ENCODE measurements at regions not wholly inside any gene's neighbourhood (a gene's known extent, or its start where the extent isn't known, plus 50 kb on each side); places are given as distances from the start of the nearest gene placed in this dataset.

DNA sequence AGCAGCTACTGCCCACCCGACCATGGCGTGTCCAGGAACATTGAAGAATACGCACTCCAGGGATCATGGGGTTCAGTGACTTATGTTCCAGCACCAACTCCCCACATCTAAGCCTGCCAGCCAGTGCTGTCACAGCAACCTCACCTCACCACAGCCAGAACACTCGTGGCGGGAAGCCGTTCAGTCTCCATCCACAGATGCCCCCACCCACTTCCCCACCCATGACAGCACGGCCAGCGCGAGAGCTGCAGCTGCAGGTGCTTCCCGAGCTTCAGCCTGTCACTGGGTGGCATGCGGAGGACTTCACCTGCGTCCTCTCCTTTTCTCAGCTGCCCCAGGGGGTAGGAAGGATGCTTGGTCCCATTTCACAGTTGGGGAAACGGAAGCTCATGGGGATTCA is 50.3 kb downstream of the RBFOX3 start:
- Histone ChIP-seq H3K36me3 (ENCODE audit: insufficient read depth, low read length) (no peaks in the 10 kb centered on the region), H3K4me3 (ENCODE audit: low read length) (no peak overlapping the region), H3K9me3 (ENCODE audit: low read length) (peaks cover 2% of the 10 kb centered on the region), H3K79me2 (replicated peaks; ENCODE audit: insufficient read depth, low read length) (no peaks in the 10 kb centered on the region), H3F3A (ENCODE audit: insufficient read depth, low read length, poor library complexity, severe bottlenecking) (no peaks in the 10 kb centered on the region), H3K27ac (ENCODE audit: low read length) (no peak overlapping the region), H3K9me2 (ENCODE audit: insufficient read depth, low read length) (no peaks in the 10 kb centered on the region), H2AFZ (ENCODE audit: low read depth, low read length) (no peak overlapping the region), H3K27me3 (ENCODE audit: insufficient read depth, low read depth, low read length) (no peaks in the 10 kb centered on the region), H3K4me2 (ENCODE audit: low read length) (no peak overlapping the region), H3K9ac (ENCODE audit: low read length) (no peak overlapping the region), H4K20me1 (ENCODE audit: insufficient read depth) (no peaks in the 10 kb centered on the region)
- TF ChIP-seq, protein P1, sequence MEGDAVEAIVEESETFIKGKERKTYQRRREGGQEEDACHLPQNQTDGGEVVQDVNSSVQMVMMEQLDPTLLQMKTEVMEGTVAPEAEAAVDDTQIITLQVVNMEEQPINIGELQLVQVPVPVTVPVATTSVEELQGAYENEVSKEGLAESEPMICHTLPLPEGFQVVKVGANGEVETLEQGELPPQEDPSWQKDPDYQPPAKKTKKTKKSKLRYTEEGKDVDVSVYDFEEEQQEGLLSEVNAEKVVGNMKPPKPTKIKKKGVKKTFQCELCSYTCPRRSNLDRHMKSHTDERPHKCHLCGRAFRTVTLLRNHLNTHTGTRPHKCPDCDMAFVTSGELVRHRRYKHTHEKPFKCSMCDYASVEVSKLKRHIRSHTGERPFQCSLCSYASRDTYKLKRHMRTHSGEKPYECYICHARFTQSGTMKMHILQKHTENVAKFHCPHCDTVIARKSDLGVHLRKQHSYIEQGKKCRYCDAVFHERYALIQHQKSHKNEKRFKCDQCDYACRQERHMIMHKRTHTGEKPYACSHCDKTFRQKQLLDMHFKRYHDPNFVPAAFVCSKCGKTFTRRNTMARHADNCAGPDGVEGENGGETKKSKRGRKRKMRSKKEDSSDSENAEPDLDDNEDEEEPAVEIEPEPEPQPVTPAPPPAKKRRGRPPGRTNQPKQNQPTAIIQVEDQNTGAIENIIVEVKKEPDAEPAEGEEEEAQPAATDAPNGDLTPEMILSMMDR (IDR thresholded peaks at IDR 0.05; ENCODE audit: poor library complexity, severe bottlenecking): no peak
- TF ChIP-seq TAF1 (IDR thresholded peaks at IDR 0.05; ENCODE audit: low read depth) (no peak), RAD21 (conservative IDR thresholded peaks at IDR 0.05) (no peak), POLR2AphosphoS5 (IDR thresholded peaks at IDR 0.05) (no peak), SMC3 (conservative IDR thresholded peaks at IDR 0.05; ENCODE audit: poor library complexity) (no peak), MXI1 (conservative IDR thresholded peaks at IDR 0.05; ENCODE audit: poor library complexity, severe bottlenecking) (no peak), EP300 (conservative IDR thresholded peaks at IDR 0.05; ENCODE audit: poor library complexity, severe bottlenecking) (no peak), EZH2 (IDR thresholded peaks at IDR 0.05; ENCODE audit: borderline replicate concordance, insufficient read depth, low read length, poor library complexity, severe bottlenecking) (no peak)
- TF ChIP-seq, protein P2, sequence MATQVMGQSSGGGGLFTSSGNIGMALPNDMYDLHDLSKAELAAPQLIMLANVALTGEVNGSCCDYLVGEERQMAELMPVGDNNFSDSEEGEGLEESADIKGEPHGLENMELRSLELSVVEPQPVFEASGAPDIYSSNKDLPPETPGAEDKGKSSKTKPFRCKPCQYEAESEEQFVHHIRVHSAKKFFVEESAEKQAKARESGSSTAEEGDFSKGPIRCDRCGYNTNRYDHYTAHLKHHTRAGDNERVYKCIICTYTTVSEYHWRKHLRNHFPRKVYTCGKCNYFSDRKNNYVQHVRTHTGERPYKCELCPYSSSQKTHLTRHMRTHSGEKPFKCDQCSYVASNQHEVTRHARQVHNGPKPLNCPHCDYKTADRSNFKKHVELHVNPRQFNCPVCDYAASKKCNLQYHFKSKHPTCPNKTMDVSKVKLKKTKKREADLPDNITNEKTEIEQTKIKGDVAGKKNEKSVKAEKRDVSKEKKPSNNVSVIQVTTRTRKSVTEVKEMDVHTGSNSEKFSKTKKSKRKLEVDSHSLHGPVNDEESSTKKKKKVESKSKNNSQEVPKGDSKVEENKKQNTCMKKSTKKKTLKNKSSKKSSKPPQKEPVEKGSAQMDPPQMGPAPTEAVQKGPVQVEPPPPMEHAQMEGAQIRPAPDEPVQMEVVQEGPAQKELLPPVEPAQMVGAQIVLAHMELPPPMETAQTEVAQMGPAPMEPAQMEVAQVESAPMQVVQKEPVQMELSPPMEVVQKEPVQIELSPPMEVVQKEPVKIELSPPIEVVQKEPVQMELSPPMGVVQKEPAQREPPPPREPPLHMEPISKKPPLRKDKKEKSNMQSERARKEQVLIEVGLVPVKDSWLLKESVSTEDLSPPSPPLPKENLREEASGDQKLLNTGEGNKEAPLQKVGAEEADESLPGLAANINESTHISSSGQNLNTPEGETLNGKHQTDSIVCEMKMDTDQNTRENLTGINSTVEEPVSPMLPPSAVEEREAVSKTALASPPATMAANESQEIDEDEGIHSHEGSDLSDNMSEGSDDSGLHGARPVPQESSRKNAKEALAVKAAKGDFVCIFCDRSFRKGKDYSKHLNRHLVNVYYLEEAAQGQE (IDR thresholded peaks at IDR 0.05; ENCODE audit: borderline replicate concordance): no peak

- H3K27me3 ChIP-seq (ENCODE audit: insufficient read depth, low read depth, low read length): no peaks in the 10 kb centered on the region
- H3K79me2 ChIP-seq (replicated peaks; ENCODE audit: insufficient read depth, low read length): no peaks in the 10 kb centered on the region
- H3K4me3 ChIP-seq (ENCODE audit: low read length): no peak overlapping the region
- no peaks in the 10 kb centered on the region for H3K36me3 ChIP-seq (ENCODE audit: insufficient read depth, low read length)
- peaks cover 2% of the 10 kb centered on the region for H3K9me3 ChIP-seq (ENCODE audit: low read length)
- H4K20me1 ChIP-seq (ENCODE audit: insufficient read depth): no peaks in the 10 kb centered on the region
- H3K27ac ChIP-seq (ENCODE audit: low read length): no peak overlapping the region
- H3K9ac ChIP-seq (ENCODE audit: low read length): no peak overlapping the region
- no peaks in the 10 kb centered on the region for H3K9me2 ChIP-seq (ENCODE audit: insufficient read depth, low read length)
- TF ChIP-seq, protein P1 (IDR thresholded peaks at IDR 0.05; ENCODE audit: poor library complexity, severe bottlenecking): no peak
- TF ChIP-seq EP300 (conservative IDR thresholded peaks at IDR 0.05; ENCODE audit: poor library complexity, severe bottlenecking) (no peak), POLR2AphosphoS5 (IDR thresholded peaks at IDR 0.05) (no peak), RAD21 (conservative IDR thresholded peaks at IDR 0.05) (no peak)
- H3K4me2 ChIP-seq (ENCODE audit: low read length): no peak overlapping the region
- no peaks in the 10 kb centered on the region for H3F3A ChIP-seq (ENCODE audit: insufficient read depth, low read length, poor library complexity, severe bottlenecking)
- H2AFZ ChIP-seq (ENCODE audit: low read depth, low read length): no peak overlapping the region
Measured at GRCh38 chr17:79559111-79559887, 51.6 kb downstream of the RBFOX3 start.

Data from neural cell (in vitro differentiated cells).